ENCODE measurements at regions not wholly inside any gene's neighbourhood (a gene's known extent, or its start where the extent isn't known, plus 50 kb on each side); places are given as distances from the start of the nearest gene placed in this dataset.
"Not testable (repeated sequence)": the region's sequence is repeated elsewhere in the genome, so short reads cannot be mapped to it uniquely, and the experiment has no call there.

- no peak for DNase-seq (ENCODE audit: low read depth in 2 of 2, low spot score in 1 of 2)
Measured at GRCh38 chr12:131621701-131622421, 89.0 kb upstream of the SFSWAP start.

- DNase-seq (ENCODE audit: low read depth in 2 of 2, low spot score in 1 of 2), result no peak
Measured at GRCh38 chr12:131622422-131622955, 88.4 kb upstream of the SFSWAP start.

GRCh38 chr12:131623404-131624368 lies 87.2 kb upstream of the SFSWAP start:
- DNase-seq (ENCODE audit: low read depth in 2 of 2, low spot score in 1 of 2), result not testable (repeated sequence)

- not testable (repeated sequence) for DNase-seq (ENCODE audit: low read depth in 2 of 2, low spot score in 1 of 2)
Measured at GRCh38 chr12:131624369-131624739, 86.5 kb upstream of the SFSWAP start.

GRCh38 chr12:131624756-131625501 lies 86.0 kb upstream of the SFSWAP start:
- not testable (repeated sequence) for DNase-seq (ENCODE audit: low read depth in 2 of 2, low spot score in 1 of 2)

- not testable (repeated sequence) for DNase-seq (ENCODE audit: low read depth in 2 of 2, low spot score in 1 of 2)
Measured at GRCh38 chr12:131625966-131626722, 84.7 kb upstream of the SFSWAP start.

- DNase-seq (ENCODE audit: low read depth in 2 of 2, low spot score in 1 of 2), result peak in 1 of 2 donors; percentile 21
Measured at GRCh38 chr12:131627151-131628022, 83.5 kb upstream of the SFSWAP start.

- no peak for DNase-seq (ENCODE audit: low read depth in 2 of 2, low spot score in 1 of 2)
Measured at GRCh38 chr12:131628023-131628740, 82.7 kb upstream of the SFSWAP start.

GRCh38 chr12:131628766-131629448 lies 82.0 kb upstream of the SFSWAP start:
- DNase-seq (ENCODE audit: low read depth in 2 of 2, low spot score in 1 of 2), result no peak

- DNase-seq (ENCODE audit: low read depth in 2 of 2, low spot score in 1 of 2), result no peak
Measured at GRCh38 chr12:131631230-131631629, 79.7 kb upstream of the SFSWAP start.

- DNase-seq (ENCODE audit: low read depth in 2 of 2, low spot score in 1 of 2), result not testable (repeated sequence)
Measured at GRCh38 chr12:131631889-131632651, 78.8 kb upstream of the SFSWAP start.

GRCh38 chr12:131632652-131633023 lies 78.3 kb upstream of the SFSWAP start:
- not testable (repeated sequence) for DNase-seq (ENCODE audit: low read depth in 2 of 2, low spot score in 1 of 2)

GRCh38 chr12:131633610-131634009 lies 77.3 kb upstream of the SFSWAP start:
- not testable (repeated sequence) for DNase-seq (ENCODE audit: low read depth in 2 of 2, low spot score in 1 of 2)

GRCh38 chr12:131634037-131634436 lies 76.9 kb upstream of the SFSWAP start:
- DNase-seq (ENCODE audit: low read depth in 2 of 2, low spot score in 1 of 2), result no peak

- not testable (repeated sequence) for DNase-seq (ENCODE audit: low read depth in 2 of 2, low spot score in 1 of 2)
Measured at GRCh38 chr12:131635012-131635411, 75.9 kb upstream of the SFSWAP start.

- DNase-seq (ENCODE audit: low read depth in 2 of 2, low spot score in 1 of 2), result no peak
Measured at GRCh38 chr12:131635491-131636122, 75.3 kb upstream of the SFSWAP start.

- DNase-seq (ENCODE audit: low read depth in 2 of 2, low spot score in 1 of 2), result no peak
Measured at GRCh38 chr12:131636266-131636665, 74.6 kb upstream of the SFSWAP start.
